ENCODE measurements at regions not wholly inside any gene's neighbourhood (a gene's known extent, or its start where the extent isn't known, plus 50 kb on each side); places are given as distances from the start of the nearest gene placed in this dataset.

DNA sequence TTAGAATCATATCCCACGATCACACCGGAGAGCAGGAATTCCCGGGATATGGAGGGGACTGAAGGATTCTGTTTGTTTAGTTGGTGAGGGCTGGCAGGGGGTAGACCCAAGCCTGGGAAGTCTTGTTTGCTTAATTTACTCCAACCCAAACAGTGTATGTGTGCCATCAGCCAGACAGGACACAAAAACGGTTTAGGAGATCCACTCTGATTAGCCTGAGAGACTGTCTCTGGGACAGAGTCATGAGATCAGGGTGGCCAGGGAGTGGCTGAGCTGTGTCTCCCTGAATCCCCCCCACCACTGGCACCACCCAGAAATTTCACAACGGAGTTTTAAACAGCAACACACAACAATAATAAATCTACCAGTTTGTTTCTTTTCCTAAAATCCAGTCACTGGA is 127.0 kb downstream of the RBFOX3 start:
- Histone ChIP-seq H3K36me3 (ENCODE audit: insufficient read depth, low read length) (no peaks in the 10 kb centered on the region), H3K4me2 (ENCODE audit: low read length) (no peak overlapping the region), H3K9ac (ENCODE audit: low read length) (no peak overlapping the region), H3K27me3 (ENCODE audit: insufficient read depth, low read depth, low read length) (no peaks in the 10 kb centered on the region), H3K9me2 (ENCODE audit: insufficient read depth, low read length) (no peaks in the 10 kb centered on the region), H3K79me2 (replicated peaks; ENCODE audit: insufficient read depth, low read length) (no peaks in the 10 kb centered on the region), H3K9me3 (ENCODE audit: low read length) (no peaks in the 10 kb centered on the region), H3K27ac (ENCODE audit: low read length) (no peak overlapping the region), H2AFZ (ENCODE audit: low read depth, low read length) (no peak overlapping the region), H3F3A (ENCODE audit: insufficient read depth, low read length, poor library complexity, severe bottlenecking) (no peaks in the 10 kb centered on the region), H3K4me3 (ENCODE audit: low read length) (no peak overlapping the region), H4K20me1 (ENCODE audit: insufficient read depth) (no peaks in the 10 kb centered on the region)
- TF ChIP-seq, protein P1, sequence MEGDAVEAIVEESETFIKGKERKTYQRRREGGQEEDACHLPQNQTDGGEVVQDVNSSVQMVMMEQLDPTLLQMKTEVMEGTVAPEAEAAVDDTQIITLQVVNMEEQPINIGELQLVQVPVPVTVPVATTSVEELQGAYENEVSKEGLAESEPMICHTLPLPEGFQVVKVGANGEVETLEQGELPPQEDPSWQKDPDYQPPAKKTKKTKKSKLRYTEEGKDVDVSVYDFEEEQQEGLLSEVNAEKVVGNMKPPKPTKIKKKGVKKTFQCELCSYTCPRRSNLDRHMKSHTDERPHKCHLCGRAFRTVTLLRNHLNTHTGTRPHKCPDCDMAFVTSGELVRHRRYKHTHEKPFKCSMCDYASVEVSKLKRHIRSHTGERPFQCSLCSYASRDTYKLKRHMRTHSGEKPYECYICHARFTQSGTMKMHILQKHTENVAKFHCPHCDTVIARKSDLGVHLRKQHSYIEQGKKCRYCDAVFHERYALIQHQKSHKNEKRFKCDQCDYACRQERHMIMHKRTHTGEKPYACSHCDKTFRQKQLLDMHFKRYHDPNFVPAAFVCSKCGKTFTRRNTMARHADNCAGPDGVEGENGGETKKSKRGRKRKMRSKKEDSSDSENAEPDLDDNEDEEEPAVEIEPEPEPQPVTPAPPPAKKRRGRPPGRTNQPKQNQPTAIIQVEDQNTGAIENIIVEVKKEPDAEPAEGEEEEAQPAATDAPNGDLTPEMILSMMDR (IDR thresholded peaks at IDR 0.05; ENCODE audit: poor library complexity, severe bottlenecking) = no peak
- no peak for TF ChIP-seq RAD21 (conservative IDR thresholded peaks at IDR 0.05)
- no peak for TF ChIP-seq MXI1 (conservative IDR thresholded peaks at IDR 0.05; ENCODE audit: poor library complexity, severe bottlenecking)
- TF ChIP-seq TAF1 (IDR thresholded peaks at IDR 0.05; ENCODE audit: low read depth) = no peak
- no peak for TF ChIP-seq EP300 (conservative IDR thresholded peaks at IDR 0.05; ENCODE audit: poor library complexity, severe bottlenecking)
- TF ChIP-seq EZH2 (IDR thresholded peaks at IDR 0.05; ENCODE audit: borderline replicate concordance, insufficient read depth, low read length, poor library complexity, severe bottlenecking) = no peak
- TF ChIP-seq POLR2AphosphoS5 (IDR thresholded peaks at IDR 0.05) = no peak
- TF ChIP-seq SMC3 (conservative IDR thresholded peaks at IDR 0.05; ENCODE audit: poor library complexity) = no peak
- TF ChIP-seq, protein P2, sequence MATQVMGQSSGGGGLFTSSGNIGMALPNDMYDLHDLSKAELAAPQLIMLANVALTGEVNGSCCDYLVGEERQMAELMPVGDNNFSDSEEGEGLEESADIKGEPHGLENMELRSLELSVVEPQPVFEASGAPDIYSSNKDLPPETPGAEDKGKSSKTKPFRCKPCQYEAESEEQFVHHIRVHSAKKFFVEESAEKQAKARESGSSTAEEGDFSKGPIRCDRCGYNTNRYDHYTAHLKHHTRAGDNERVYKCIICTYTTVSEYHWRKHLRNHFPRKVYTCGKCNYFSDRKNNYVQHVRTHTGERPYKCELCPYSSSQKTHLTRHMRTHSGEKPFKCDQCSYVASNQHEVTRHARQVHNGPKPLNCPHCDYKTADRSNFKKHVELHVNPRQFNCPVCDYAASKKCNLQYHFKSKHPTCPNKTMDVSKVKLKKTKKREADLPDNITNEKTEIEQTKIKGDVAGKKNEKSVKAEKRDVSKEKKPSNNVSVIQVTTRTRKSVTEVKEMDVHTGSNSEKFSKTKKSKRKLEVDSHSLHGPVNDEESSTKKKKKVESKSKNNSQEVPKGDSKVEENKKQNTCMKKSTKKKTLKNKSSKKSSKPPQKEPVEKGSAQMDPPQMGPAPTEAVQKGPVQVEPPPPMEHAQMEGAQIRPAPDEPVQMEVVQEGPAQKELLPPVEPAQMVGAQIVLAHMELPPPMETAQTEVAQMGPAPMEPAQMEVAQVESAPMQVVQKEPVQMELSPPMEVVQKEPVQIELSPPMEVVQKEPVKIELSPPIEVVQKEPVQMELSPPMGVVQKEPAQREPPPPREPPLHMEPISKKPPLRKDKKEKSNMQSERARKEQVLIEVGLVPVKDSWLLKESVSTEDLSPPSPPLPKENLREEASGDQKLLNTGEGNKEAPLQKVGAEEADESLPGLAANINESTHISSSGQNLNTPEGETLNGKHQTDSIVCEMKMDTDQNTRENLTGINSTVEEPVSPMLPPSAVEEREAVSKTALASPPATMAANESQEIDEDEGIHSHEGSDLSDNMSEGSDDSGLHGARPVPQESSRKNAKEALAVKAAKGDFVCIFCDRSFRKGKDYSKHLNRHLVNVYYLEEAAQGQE (IDR thresholded peaks at IDR 0.05; ENCODE audit: borderline replicate concordance) = no peak

- no peaks in the 10 kb centered on the region for H3K9me2 ChIP-seq (ENCODE audit: insufficient read depth, low read length)
- no peak overlapping the region for H2AFZ ChIP-seq (ENCODE audit: low read depth, low read length)
- no peaks in the 10 kb centered on the region for H3K27me3 ChIP-seq (ENCODE audit: insufficient read depth, low read depth, low read length)
- no peaks in the 10 kb centered on the region for H3K79me2 ChIP-seq (replicated peaks; ENCODE audit: insufficient read depth, low read length)
- no peaks in the 10 kb centered on the region for H4K20me1 ChIP-seq (ENCODE audit: insufficient read depth)
- H3F3A ChIP-seq (ENCODE audit: insufficient read depth, low read length, poor library complexity, severe bottlenecking) = no peaks in the 10 kb centered on the region
- no peak overlapping the region for H3K27ac ChIP-seq (ENCODE audit: low read length)
- TF ChIP-seq, protein P1 (IDR thresholded peaks at IDR 0.05; ENCODE audit: poor library complexity, severe bottlenecking) = no peak
- TF ChIP-seq MXI1 (conservative IDR thresholded peaks at IDR 0.05; ENCODE audit: poor library complexity, severe bottlenecking) = no peak
- no peak for TF ChIP-seq EP300 (conservative IDR thresholded peaks at IDR 0.05; ENCODE audit: poor library complexity, severe bottlenecking)
- TF ChIP-seq RAD21 (conservative IDR thresholded peaks at IDR 0.05) = no peak
- TF ChIP-seq POLR2AphosphoS5 (IDR thresholded peaks at IDR 0.05) = no peak
- no peak for TF ChIP-seq SMC3 (conservative IDR thresholded peaks at IDR 0.05; ENCODE audit: poor library complexity)
- TF ChIP-seq TAF1 (IDR thresholded peaks at IDR 0.05; ENCODE audit: low read depth) = no peak
- no peak for TF ChIP-seq EZH2 (IDR thresholded peaks at IDR 0.05; ENCODE audit: borderline replicate concordance, insufficient read depth, low read length, poor library complexity, severe bottlenecking)
- TF ChIP-seq, protein P2 (IDR thresholded peaks at IDR 0.05; ENCODE audit: borderline replicate concordance) = no peak
- H3K9ac ChIP-seq (ENCODE audit: low read length) = no peak overlapping the region
- no peaks in the 10 kb centered on the region for H3K36me3 ChIP-seq (ENCODE audit: insufficient read depth, low read length)
- no peak overlapping the region for H3K4me2 ChIP-seq (ENCODE audit: low read length)
- no peaks in the 10 kb centered on the region for H3K9me3 ChIP-seq (ENCODE audit: low read length)
- H3K4me3 ChIP-seq (ENCODE audit: low read length) = no peak overlapping the region
Measured at GRCh38 chr17:79482727-79483521, 127.9 kb downstream of the RBFOX3 start.

All from neural cell (in vitro differentiated cells).